HG02943 (cell line): ENCODE measurements at regions not wholly inside any gene's neighbourhood (a gene's known extent, or its start where the extent isn't known, plus 50 kb on each side); places are given as distances from the start of the nearest gene placed in this dataset.

ENCODE experiments used
- ATAC-seq: cut with Tn5 transposase; IDR thresholded peaks from one replicate; pipeline ENCODE4 v1.9.1; 2021; ENCODE audit warnings: mild to moderate bottlenecking, low read depth, moderate library complexity; ENCODE audit not compliant: unreplicated experiment

- no peak for ATAC-seq
Observed at GRCh38 chr2:149989447-149990063, 402.0 kb upstream of the MMADHC start.

- ATAC-seq = no peak
Observed at GRCh38 chr2:149988361-149988760, 400.8 kb upstream of the MMADHC start.

- no peak for ATAC-seq
Observed at GRCh38 chr2:149986861-149987260, 399.3 kb upstream of the MMADHC start.

GRCh38 chr2:149984311-149984710, 396.7 kb upstream of the MMADHC start:
- no peak for ATAC-seq

- no peak for ATAC-seq
Observed at GRCh38 chr2:149972066-149972465, 384.5 kb upstream of the MMADHC start.

- ATAC-seq = no peak
Observed at GRCh38 chr2:149954981-149955600, 367.5 kb upstream of the MMADHC start.

- no peak for ATAC-seq
Observed at GRCh38 chr2:149953627-149954026, 366.1 kb upstream of the MMADHC start.

- ATAC-seq = no peak
Observed at GRCh38 chr2:149931486-149931885, 343.9 kb upstream of the MMADHC start.

GRCh38 chr2:149928011-149928410, 340.4 kb upstream of the MMADHC start:
- ATAC-seq = no peak

GRCh38 chr2:149926149-149926548, 338.6 kb upstream of the MMADHC start:
- ATAC-seq = no peak

GRCh38 chr2:149924549-149925213, 337.1 kb upstream of the MMADHC start:
- ATAC-seq = no peak

GRCh38 chr2:149924028-149924427, 336.5 kb upstream of the MMADHC start:
- ATAC-seq = no peak

GRCh38 chr2:149921911-149922616, 334.5 kb upstream of the MMADHC start:
- no peak for ATAC-seq

- ATAC-seq = no peak
Observed at GRCh38 chr2:149920389-149920788, 332.8 kb upstream of the MMADHC start.

- ATAC-seq = no peak
Observed at GRCh38 chr2:149915151-149915550, 327.6 kb upstream of the MMADHC start.

GRCh38 chr2:149908726-149909683, 321.4 kb upstream of the MMADHC start:
- no peak for ATAC-seq

GRCh38 chr2:149906886-149907285, 319.3 kb upstream of the MMADHC start:
- no peak for ATAC-seq

GRCh38 chr2:149904352-149905175, 317.0 kb upstream of the MMADHC start:
- ATAC-seq = no peak

- no peak for ATAC-seq
Observed at GRCh38 chr2:149903626-149904025, 316.1 kb upstream of the MMADHC start.
